AG09319 (cell line): ENCODE measurements at regions not wholly inside any gene's neighbourhood (a gene's known extent, or its start where the extent isn't known, plus 50 kb on each side); places are given as distances from the start of the nearest gene placed in this dataset.

ENCODE experiments used
- DNase-seq: peaks from one replicate; pipeline ENCODE4 v3.0.0-alpha.2; 2010; ENCODE audit warnings: low read depth; ENCODE audit errors: extremely low read depth
- CTCF ChIP-seq: IDR thresholded peaks from 2 replicates; pipeline ENCODE4 v1.5.1; 2011; ENCODE audit warnings: low read depth, mild to moderate bottlenecking, inconsistent platforms, low read length, moderate library complexity

GRCh38 chr13:61149331-61149730 is 266.3 kb downstream of the PCDH20 start:
- no peak for DNase-seq
- no peak for TF ChIP-seq CTCF

- DNase-seq = no peak
- TF ChIP-seq CTCF = no peak
Measured at GRCh38 chr13:61148691-61149315, 266.8 kb downstream of the PCDH20 start.

GRCh38 chr13:61148211-61148610 is 267.4 kb downstream of the PCDH20 start:
- no peak for TF ChIP-seq CTCF
- DNase-seq = no peak

GRCh38 chr13:61146571-61146970 is 269.1 kb downstream of the PCDH20 start:
- no peak for TF ChIP-seq CTCF
- DNase-seq = no peak

- no peak for DNase-seq
- TF ChIP-seq CTCF = no peak
Measured at GRCh38 chr13:61146158-61146557, 269.5 kb downstream of the PCDH20 start.

GRCh38 chr13:61144834-61145593 is 270.6 kb downstream of the PCDH20 start:
- TF ChIP-seq CTCF = no peak
- DNase-seq = no peak

- DNase-seq = no peak
- TF ChIP-seq CTCF = no peak
Measured at GRCh38 chr13:61144301-61144700, 271.3 kb downstream of the PCDH20 start.
